ENCODE measurements at regions not wholly inside any gene's neighbourhood (a gene's known extent, or its start where the extent isn't known, plus 50 kb on each side); places are given as distances from the start of the nearest gene placed in this dataset.

DNA sequence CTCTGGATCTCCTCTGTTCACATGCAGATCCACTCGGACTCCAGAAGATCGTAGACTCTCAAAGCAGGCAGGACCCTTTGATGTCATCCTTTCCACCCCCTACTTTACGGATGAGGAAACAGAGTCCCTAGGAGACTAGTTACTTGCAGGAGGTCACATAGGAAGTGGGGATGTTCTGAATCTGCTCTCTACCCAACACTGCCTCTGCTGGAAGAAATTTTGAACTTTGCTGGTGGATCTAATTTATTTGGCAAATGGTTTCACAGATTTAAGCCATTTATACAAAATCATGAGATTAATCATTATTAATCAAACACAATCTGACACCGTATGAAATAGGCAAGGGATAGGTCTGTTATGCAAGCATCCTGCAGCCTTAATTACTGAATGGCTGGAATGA is 55.0 kb upstream of the USP47 start:
- TF ChIP-seq, protein P1, sequence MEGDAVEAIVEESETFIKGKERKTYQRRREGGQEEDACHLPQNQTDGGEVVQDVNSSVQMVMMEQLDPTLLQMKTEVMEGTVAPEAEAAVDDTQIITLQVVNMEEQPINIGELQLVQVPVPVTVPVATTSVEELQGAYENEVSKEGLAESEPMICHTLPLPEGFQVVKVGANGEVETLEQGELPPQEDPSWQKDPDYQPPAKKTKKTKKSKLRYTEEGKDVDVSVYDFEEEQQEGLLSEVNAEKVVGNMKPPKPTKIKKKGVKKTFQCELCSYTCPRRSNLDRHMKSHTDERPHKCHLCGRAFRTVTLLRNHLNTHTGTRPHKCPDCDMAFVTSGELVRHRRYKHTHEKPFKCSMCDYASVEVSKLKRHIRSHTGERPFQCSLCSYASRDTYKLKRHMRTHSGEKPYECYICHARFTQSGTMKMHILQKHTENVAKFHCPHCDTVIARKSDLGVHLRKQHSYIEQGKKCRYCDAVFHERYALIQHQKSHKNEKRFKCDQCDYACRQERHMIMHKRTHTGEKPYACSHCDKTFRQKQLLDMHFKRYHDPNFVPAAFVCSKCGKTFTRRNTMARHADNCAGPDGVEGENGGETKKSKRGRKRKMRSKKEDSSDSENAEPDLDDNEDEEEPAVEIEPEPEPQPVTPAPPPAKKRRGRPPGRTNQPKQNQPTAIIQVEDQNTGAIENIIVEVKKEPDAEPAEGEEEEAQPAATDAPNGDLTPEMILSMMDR (IDR thresholded peaks at IDR 0.05), result peak in 2 of 4 experiments; percentile 28 to 42
- no peak for TF ChIP-seq POLR2AphosphoS5 (IDR thresholded peaks at IDR 0.05)
- TF ChIP-seq POLR2A (IDR thresholded peaks at IDR 0.05), result no peak
